OCI-LY1 (cell line): ENCODE measurements at regions not wholly inside any gene's neighbourhood (a gene's known extent, or its start where the extent isn't known, plus 50 kb on each side); places are given as distances from the start of the nearest gene placed in this dataset.

Experiments
- EZH2 ChIP-seq: fragments of 200-600 bp; sonication (generic), shearing (Covaris generic); IDR thresholded peaks from 2 replicates; pipeline ENCODE4 v1.8.0; 2017; ENCODE audit warnings: borderline replicate concordance, mixed run types, mild to moderate bottlenecking, antibody characterized with exemption, low read length, moderate library complexity, mixed read lengths
- TF ChIP-seq, protein P1 (sequence below): fragments of 200-600 bp; sonication (generic), shearing (Covaris generic); IDR thresholded peaks from 2 replicates; pipeline ENCODE4 v1.5.1; 2017; ENCODE audit warnings: mild to moderate bottlenecking, antibody characterized with exemption, low read length, moderate library complexity, mixed read lengths

DNA sequence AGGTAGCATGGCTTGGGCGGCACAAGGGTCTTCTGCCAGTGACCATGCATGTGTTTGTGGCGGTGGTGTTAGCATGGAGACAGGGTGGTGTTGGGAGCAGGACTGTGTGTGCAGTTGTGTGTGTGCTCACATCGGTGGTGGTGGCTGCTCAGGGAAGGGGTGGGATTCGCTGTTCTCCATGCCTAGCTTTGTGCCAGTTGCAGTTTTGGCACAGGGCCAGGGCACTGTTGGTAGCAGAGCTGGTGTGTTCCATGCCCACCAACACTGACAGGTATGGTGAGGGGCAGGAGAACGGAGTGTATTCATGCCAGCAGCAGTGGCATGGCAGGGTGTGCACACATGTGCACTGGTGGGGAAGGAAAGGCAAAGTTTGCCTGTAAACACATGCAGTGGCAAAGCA is 77.3 kb upstream of the TEKT1 start:
- TF ChIP-seq, protein P1, sequence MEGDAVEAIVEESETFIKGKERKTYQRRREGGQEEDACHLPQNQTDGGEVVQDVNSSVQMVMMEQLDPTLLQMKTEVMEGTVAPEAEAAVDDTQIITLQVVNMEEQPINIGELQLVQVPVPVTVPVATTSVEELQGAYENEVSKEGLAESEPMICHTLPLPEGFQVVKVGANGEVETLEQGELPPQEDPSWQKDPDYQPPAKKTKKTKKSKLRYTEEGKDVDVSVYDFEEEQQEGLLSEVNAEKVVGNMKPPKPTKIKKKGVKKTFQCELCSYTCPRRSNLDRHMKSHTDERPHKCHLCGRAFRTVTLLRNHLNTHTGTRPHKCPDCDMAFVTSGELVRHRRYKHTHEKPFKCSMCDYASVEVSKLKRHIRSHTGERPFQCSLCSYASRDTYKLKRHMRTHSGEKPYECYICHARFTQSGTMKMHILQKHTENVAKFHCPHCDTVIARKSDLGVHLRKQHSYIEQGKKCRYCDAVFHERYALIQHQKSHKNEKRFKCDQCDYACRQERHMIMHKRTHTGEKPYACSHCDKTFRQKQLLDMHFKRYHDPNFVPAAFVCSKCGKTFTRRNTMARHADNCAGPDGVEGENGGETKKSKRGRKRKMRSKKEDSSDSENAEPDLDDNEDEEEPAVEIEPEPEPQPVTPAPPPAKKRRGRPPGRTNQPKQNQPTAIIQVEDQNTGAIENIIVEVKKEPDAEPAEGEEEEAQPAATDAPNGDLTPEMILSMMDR = no peak
- TF ChIP-seq EZH2 = no peak
